Epithelial cell of proximal tubule (primary cell): ENCODE measurements at regions not wholly inside any gene's neighbourhood (a gene's known extent, or its start where the extent isn't known, plus 50 kb on each side); places are given as distances from the start of the nearest gene placed in this dataset.

Experiments used
- DNase-seq: peaks from one replicate; pipeline ENCODE4 v3.0.0-alpha.2; 2011; ENCODE audit warnings: low read depth
- H3K4me3 ChIP-seq: 2 replicates; pipeline ENCODE4 v1.5.1; 2011; ENCODE audit warnings: low read depth, mild to moderate bottlenecking, low read length
- TF ChIP-seq, protein P1 (sequence below): conservative IDR thresholded peaks from 2 replicates; pipeline ENCODE4 v1.5.1; 2012; ENCODE audit warnings: low read depth, mild to moderate bottlenecking, low read length

- DNase-seq, result no peak
- TF ChIP-seq, protein P1, sequence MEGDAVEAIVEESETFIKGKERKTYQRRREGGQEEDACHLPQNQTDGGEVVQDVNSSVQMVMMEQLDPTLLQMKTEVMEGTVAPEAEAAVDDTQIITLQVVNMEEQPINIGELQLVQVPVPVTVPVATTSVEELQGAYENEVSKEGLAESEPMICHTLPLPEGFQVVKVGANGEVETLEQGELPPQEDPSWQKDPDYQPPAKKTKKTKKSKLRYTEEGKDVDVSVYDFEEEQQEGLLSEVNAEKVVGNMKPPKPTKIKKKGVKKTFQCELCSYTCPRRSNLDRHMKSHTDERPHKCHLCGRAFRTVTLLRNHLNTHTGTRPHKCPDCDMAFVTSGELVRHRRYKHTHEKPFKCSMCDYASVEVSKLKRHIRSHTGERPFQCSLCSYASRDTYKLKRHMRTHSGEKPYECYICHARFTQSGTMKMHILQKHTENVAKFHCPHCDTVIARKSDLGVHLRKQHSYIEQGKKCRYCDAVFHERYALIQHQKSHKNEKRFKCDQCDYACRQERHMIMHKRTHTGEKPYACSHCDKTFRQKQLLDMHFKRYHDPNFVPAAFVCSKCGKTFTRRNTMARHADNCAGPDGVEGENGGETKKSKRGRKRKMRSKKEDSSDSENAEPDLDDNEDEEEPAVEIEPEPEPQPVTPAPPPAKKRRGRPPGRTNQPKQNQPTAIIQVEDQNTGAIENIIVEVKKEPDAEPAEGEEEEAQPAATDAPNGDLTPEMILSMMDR, result no peak
- no peak overlapping the region for H3K4me3 ChIP-seq
These were observed 66.1 kb upstream of the PARP1 start for GRCh38 chr1:226474041-226474440.

GRCh38 chr1:226474443-226475141 lies 66.7 kb upstream of the PARP1 start:
- no peak for DNase-seq
- no peak overlapping the region for H3K4me3 ChIP-seq
- TF ChIP-seq, protein P1, result no peak

GRCh38 chr1:226475142-226475511 lies 67.2 kb upstream of the PARP1 start:
- DNase-seq, result no peak
- TF ChIP-seq, protein P1, result no peak
- H3K4me3 ChIP-seq, result no peak overlapping the region

GRCh38 chr1:226476066-226476465 lies 68.2 kb upstream of the PARP1 start:
- no peak for DNase-seq
- TF ChIP-seq, protein P1, result no peak
- H3K4me3 ChIP-seq, result no peak overlapping the region

DNA sequence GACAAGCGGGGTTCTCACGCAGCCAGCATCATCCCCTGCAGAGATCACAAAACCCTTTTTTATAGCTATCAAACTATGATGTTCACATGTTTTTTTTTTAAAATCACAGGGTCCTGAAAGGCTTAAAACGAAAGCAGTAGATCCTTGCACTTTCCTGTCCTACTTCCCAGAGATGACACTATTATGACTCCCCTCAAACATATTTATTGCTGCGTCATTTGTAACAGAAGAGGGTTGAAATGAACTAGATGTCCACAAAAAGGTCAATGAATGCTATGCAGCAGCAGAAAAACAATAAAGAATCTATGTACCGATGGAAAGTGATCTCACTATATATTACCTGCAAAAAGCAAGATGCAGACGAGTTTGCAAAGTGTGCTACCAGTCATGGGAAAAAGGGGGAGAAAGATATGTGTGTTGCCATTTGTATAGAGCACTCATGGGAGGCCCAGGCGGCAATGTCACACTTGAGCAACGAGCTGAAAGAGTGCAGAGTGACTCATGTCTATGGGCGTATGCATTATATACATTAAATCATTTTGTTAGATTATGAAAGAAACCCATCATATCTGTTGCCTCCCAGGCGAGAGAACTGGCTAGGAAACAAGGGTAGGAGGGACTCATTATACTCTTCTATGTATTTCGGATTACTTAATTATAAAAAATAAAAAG lies 68.9 kb upstream of the PARP1 start:
- TF ChIP-seq, protein P1, result no peak
- H3K4me3 ChIP-seq, result no peak overlapping the region
- no peak for DNase-seq

- TF ChIP-seq, protein P1, result no peak
- no peak for DNase-seq
These were observed 69.1 kb upstream of the STUM start for GRCh38 chr1:226479474-226479873.

DNA sequence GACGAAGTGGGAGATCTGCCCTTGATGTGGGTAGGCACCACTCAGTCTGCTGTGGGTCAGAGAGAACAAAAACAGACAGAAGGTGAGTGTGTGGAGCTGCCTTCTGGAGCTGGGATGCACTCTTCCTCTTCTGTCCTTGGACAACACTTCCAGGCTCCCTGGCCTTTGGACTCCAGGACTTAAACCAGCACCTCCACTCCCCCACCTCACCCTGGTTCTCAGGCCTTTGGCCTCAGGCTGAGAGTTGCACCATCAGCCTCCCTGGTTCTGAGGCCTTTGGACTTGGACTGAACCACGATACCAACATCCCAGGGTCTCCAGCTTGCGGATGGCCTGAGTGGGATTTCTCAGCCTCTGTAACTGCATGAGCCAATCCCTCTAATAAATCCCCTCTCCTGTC lies 68.1 kb upstream of the STUM start:
- TF ChIP-seq, protein P1, result no peak
- DNase-seq, result no peak

More at GRCh38 chr1:226479474-226479873, 69.1 kb upstream of the STUM start:
- H3K4me3 ChIP-seq, result no peak overlapping the region

More for the DNA sequence above, 68.1 kb upstream of the STUM start:
- H3K4me3 ChIP-seq, result no peak overlapping the region
